ENCODE measurements at regions not wholly inside any gene's neighbourhood (a gene's known extent, or its start where the extent isn't known, plus 50 kb on each side); places are given as distances from the start of the nearest gene placed in this dataset.

GRCh38 chr7:45407730-45408408 lies 166.3 kb upstream of the ADCY1 start:
- Histone ChIP-seq H3K27ac (ENCODE audit: low read depth, low read length) (no peak overlapping the region), H3K27me3 (ENCODE audit: insufficient read depth, low read length) (no peaks in the 10 kb centered on the region), H2AFZ (ENCODE audit: low read depth, low read length, poor library complexity, severe bottlenecking) (no peak overlapping the region), H3K9ac (ENCODE audit: low read length) (no peak overlapping the region), H3K4me1 (ENCODE audit: control insufficient read depth in 1 of 2, insufficient read depth in 2 of 2, low read length in 2 of 2) (no peaks in the 10 kb centered on the region), H4K20me1 (ENCODE audit: insufficient read depth) (no peaks in the 10 kb centered on the region), H3K9me2 (ENCODE audit: insufficient read depth) (no peaks in the 10 kb centered on the region), H3K4me2 (ENCODE audit: low read length) (no peak overlapping the region), H3K4me3 (replicated peaks in 1 of 2; ENCODE audit: low read depth in 1 of 2, low read length in 2 of 2) (no peak overlapping the region), H3K79me2 (ENCODE audit: insufficient read depth, low read length) (no peaks in the 10 kb centered on the region), H3K36me3 (ENCODE audit: control insufficient read depth in 1 of 2, insufficient read depth in 2 of 2, low read length in 2 of 2) (no peaks in the 10 kb centered on the region), H3K9me3 (ENCODE audit: control insufficient read depth in 1 of 2, insufficient read depth in 1 of 2, low read depth in 1 of 2, low read length in 2 of 2) (no peaks in the 10 kb centered on the region)
- no TSS peak for BruUV-seq (replicated peaks)
- intact Hi-C loops (cut with micrococcal nuclease) = no loop called here
- POLR2A ChIA-PET = no interaction called here
- ATAC-seq (peak; percentile 75), DNase-seq (ENCODE audit: low read depth, low spot score) (no peak)
- CTCF ChIA-PET = no interaction called here
- RAD21 ChIA-PET (ENCODE audit: low non-redundant PET in 1 of 2, low total read pairs in 2 of 2, uncharacterized antibody in 2 of 2, unreplicated experiment in 2 of 2) = no interaction called here
- TF ChIP-seq SIN3A (IDR thresholded peaks at IDR 0.05; ENCODE audit: low read depth) (no peak), CEBPB (IDR thresholded peaks at IDR 0.05; ENCODE audit: low read depth) (no peak), RAD21 (IDR thresholded peaks at IDR 0.05; ENCODE audit: low read depth) (peak; percentile 40)
- TF ChIP-seq, protein P1, sequence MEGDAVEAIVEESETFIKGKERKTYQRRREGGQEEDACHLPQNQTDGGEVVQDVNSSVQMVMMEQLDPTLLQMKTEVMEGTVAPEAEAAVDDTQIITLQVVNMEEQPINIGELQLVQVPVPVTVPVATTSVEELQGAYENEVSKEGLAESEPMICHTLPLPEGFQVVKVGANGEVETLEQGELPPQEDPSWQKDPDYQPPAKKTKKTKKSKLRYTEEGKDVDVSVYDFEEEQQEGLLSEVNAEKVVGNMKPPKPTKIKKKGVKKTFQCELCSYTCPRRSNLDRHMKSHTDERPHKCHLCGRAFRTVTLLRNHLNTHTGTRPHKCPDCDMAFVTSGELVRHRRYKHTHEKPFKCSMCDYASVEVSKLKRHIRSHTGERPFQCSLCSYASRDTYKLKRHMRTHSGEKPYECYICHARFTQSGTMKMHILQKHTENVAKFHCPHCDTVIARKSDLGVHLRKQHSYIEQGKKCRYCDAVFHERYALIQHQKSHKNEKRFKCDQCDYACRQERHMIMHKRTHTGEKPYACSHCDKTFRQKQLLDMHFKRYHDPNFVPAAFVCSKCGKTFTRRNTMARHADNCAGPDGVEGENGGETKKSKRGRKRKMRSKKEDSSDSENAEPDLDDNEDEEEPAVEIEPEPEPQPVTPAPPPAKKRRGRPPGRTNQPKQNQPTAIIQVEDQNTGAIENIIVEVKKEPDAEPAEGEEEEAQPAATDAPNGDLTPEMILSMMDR (IDR thresholded peaks at IDR 0.05 in 2 of 3, conservative IDR thresholded peaks at IDR 0.05 in 1 of 3; ENCODE audit: borderline replicate concordance in 1 of 3, insufficient read depth in 1 of 3, low read depth in 2 of 3, low read length in 2 of 3) = peak; percentile 17 to 34 (median 34); a peak in 3 of 6 replicates

GRCh38 chr7:45408409-45408737 lies 165.8 kb upstream of the ADCY1 start:
- BruUV-seq (replicated peaks) = no TSS peak
- DNase-seq (ENCODE audit: low read depth, low spot score) (no peak), ATAC-seq (no peak)
- Histone ChIP-seq H3K9me2 (ENCODE audit: insufficient read depth) (no peaks in the 10 kb centered on the region), H2AFZ (ENCODE audit: low read depth, low read length, poor library complexity, severe bottlenecking) (no peak overlapping the region), H3K4me2 (ENCODE audit: low read length) (no peak overlapping the region), H3K27ac (ENCODE audit: low read depth, low read length) (no peak overlapping the region), H3K4me3 (replicated peaks in 1 of 2; ENCODE audit: low read depth in 1 of 2, low read length in 2 of 2) (no peak overlapping the region), H3K9me3 (ENCODE audit: control insufficient read depth in 1 of 2, insufficient read depth in 1 of 2, low read depth in 1 of 2, low read length in 2 of 2) (no peaks in the 10 kb centered on the region), H3K27me3 (ENCODE audit: insufficient read depth, low read length) (no peaks in the 10 kb centered on the region), H3K4me1 (ENCODE audit: control insufficient read depth in 1 of 2, insufficient read depth in 2 of 2, low read length in 2 of 2) (no peaks in the 10 kb centered on the region), H3K36me3 (ENCODE audit: control insufficient read depth in 1 of 2, insufficient read depth in 2 of 2, low read length in 2 of 2) (no peaks in the 10 kb centered on the region), H4K20me1 (ENCODE audit: insufficient read depth) (no peaks in the 10 kb centered on the region), H3K9ac (ENCODE audit: low read length) (no peak overlapping the region), H3K79me2 (ENCODE audit: insufficient read depth, low read length) (no peaks in the 10 kb centered on the region)
- POLR2A ChIA-PET = no interaction called here
- RAD21 ChIA-PET (ENCODE audit: low non-redundant PET in 1 of 2, low total read pairs in 2 of 2, uncharacterized antibody in 2 of 2, unreplicated experiment in 2 of 2) = no interaction called here
- CTCF ChIA-PET = no interaction called here
- intact Hi-C loops (cut with micrococcal nuclease) = no loop called here
- TF ChIP-seq YY1 (IDR thresholded peaks at IDR 0.05; ENCODE audit: extremely low read depth, insufficient replicate concordance, low read depth, low read length) = no peak
- TF ChIP-seq ZNF274 (IDR thresholded peaks at IDR 0.05; ENCODE audit: low read depth, low read length) = no peak
- TF ChIP-seq EGR1 (IDR thresholded peaks at IDR 0.05; ENCODE audit: low read depth) = no peak
- no peak for TF ChIP-seq RAD21 (IDR thresholded peaks at IDR 0.05; ENCODE audit: low read depth)
- no peak for TF ChIP-seq POLR2AphosphoS5 (IDR thresholded peaks at IDR 0.05; ENCODE audit: low read depth, low read length)
- TF ChIP-seq, protein P2, sequence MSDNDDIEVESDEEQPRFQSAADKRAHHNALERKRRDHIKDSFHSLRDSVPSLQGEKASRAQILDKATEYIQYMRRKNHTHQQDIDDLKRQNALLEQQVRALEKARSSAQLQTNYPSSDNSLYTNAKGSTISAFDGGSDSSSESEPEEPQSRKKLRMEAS (IDR thresholded peaks at IDR 0.05) = no peak
- no peak for TF ChIP-seq JUND (IDR thresholded peaks at IDR 0.05)
- no peak for TF ChIP-seq CEBPB (IDR thresholded peaks at IDR 0.05; ENCODE audit: low read depth)
- no peak for TF ChIP-seq EZH2 (IDR thresholded peaks at IDR 0.05)
- no peak for TF ChIP-seq ZFX (IDR thresholded peaks at IDR 0.05)
- TF ChIP-seq SIN3A (IDR thresholded peaks at IDR 0.05; ENCODE audit: low read depth) = no peak
- TF ChIP-seq SP1 (IDR thresholded peaks at IDR 0.05; ENCODE audit: low read depth) = no peak
- TF ChIP-seq, protein P1 (IDR thresholded peaks at IDR 0.05 in 2 of 3, conservative IDR thresholded peaks at IDR 0.05 in 1 of 3; ENCODE audit: borderline replicate concordance in 1 of 3, insufficient read depth in 1 of 3, low read depth in 2 of 3, low read length in 2 of 3) = no peak
- no peak for TF ChIP-seq SRF (IDR thresholded peaks at IDR 0.05; ENCODE audit: low read depth)
- TF ChIP-seq TCF7L2 (IDR thresholded peaks at IDR 0.05; ENCODE audit: borderline replicate concordance, extremely low read depth, insufficient read depth, insufficient read length) = no peak
- TF ChIP-seq ATF3 (IDR thresholded peaks at IDR 0.05) = no peak

All from HCT116 (cell line).